ENCODE measurements at regions not wholly inside any gene's neighbourhood (a gene's known extent, or its start where the extent isn't known, plus 50 kb on each side); places are given as distances from the start of the nearest gene placed in this dataset.

DNA sequence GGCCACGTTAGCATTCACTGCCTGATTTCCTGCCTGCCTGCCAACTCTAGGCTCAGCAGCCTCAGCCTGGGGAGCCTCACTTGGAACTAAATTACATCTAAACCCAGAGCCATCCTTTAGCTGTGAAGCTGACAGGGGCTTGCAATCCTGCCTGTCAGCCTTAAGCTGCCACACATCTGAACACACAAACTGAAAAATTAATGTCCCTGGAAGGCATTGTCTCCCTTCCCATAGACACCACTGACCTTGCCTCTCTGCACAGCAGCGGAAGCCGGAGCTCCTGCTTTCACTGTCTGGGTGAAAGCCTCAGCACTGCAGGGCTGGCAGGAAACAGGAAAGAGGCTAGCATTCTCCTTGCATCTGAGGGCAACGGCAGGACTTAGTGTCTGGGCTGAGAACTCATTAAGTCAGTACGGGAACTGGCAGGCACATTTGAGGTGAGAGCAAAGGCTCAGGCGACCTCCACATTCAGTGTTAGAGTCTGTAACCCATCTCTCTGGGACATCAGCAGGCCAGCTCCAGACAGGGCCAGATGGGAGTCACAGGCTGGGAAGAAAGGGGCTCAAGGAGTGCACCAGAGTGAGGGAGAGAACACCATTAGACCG is 452.4 kb upstream of the C16orf82 start:
- no TSS peak for BruUV-seq (replicated peaks)
- 0 out of 5 replicates have a peak, but pooled peaks cover 0 to 8% of the 10 kb centered on the region in 2 experiments for H3K27me3 ChIP-seq (ENCODE audit: control insufficient read depth in 2 of 2, insufficient read depth in 2 of 2, low read length in 2 of 2)
- no peaks in the 10 kb centered on the region for H3K9me3 ChIP-seq (replicated peaks; ENCODE audit: control insufficient read depth, insufficient read depth, low read depth, low read length)
- H2AFZ ChIP-seq (ENCODE audit: low read depth, low read length), result no peak overlapping the region
- no peaks in the 10 kb centered on the region for H3K9me1 ChIP-seq (ENCODE audit: control insufficient read depth, insufficient read depth, low read length)
- intact Hi-C loops (cut with micrococcal nuclease), result no loop called here
- in situ Hi-C loops (cut with MboI), result no loop called here
- ATAC-seq (no peak), FAIRE-seq (no peak), DNase-seq (ENCODE audit: extremely low read depth in 1 of 4, low spot score in 3 of 4) (no peak)
- CTCF ChIA-PET (ENCODE audit: low intra/inter-chr PET ratio), result no interaction called here
- no peaks in the 10 kb centered on the region for H4K20me1 ChIP-seq (replicated peaks; ENCODE audit: control insufficient read depth, insufficient read depth, low read length)
- POLR2A ChIA-PET, result interaction anchor here (0.6 kb wide), 1 partner anchor 1039 kb away, joined by 3 read pairs; no protein-coding TSS in a partner anchor
- no peak overlapping the region for H3K4me2 ChIP-seq (ENCODE audit: insufficient read depth, low read length)
- WGBS (ENCODE audit: insufficient coverage, low coverage, missing lambda C conversion rate), result 0% methylated on average over 6 of the region's 7 CpGs
- H3K27ac ChIP-seq (ENCODE audit: extremely low read depth, low read depth, low read length), result no peak overlapping the region
- H3K36me3 ChIP-seq (ENCODE audit: control insufficient read depth, insufficient read depth, low read length), result no peaks in the 10 kb centered on the region
- H3K9ac ChIP-seq (ENCODE audit: insufficient read depth in 1 of 2, low read depth in 2 of 2, low read length in 2 of 2), result no peak overlapping the region
- no peaks in the 10 kb centered on the region for H3K4me1 ChIP-seq (replicated peaks in 1 of 2; ENCODE audit: control insufficient read depth in 2 of 2, insufficient read depth in 2 of 2, low read length in 2 of 2)
- TF ChIP-seq TEAD4 (IDR thresholded peaks at IDR 0.05; ENCODE audit: low read length) (no peak), TEAD4 (CRISPR knock-in tag; IDR thresholded peaks at IDR 0.05; ENCODE audit: borderline replicate concordance) (no peak), RBM34 (IDR thresholded peaks at IDR 0.05; ENCODE audit: borderline replicate concordance, insufficient read depth, low read length) (no peak), RUNX1 (IDR thresholded peaks at IDR 0.05; ENCODE audit: low read depth) (no peak), L3MBTL2 (IDR thresholded peaks at IDR 0.05) (no peak), SAFB2 (IDR thresholded peaks at IDR 0.05; ENCODE audit: borderline replicate concordance, low read depth, low read length, severe bottlenecking) (no peak), ZNF263 (CRISPR knock-in tag; IDR thresholded peaks at IDR 0.05; ENCODE audit: borderline replicate concordance) (no peak), TARDBP (IDR thresholded peaks at IDR 0.05) (no peak), CTBP1 (IDR thresholded peaks at IDR 0.05; ENCODE audit: borderline replicate concordance) (no peak), MEIS2 (IDR thresholded peaks at IDR 0.05; ENCODE audit: partially characterized antibody) (no peak), ZNF695 (CRISPR knock-in tag; IDR thresholded peaks at IDR 0.05) (no peak), YY1 (IDR thresholded peaks at IDR 0.05; ENCODE audit: borderline replicate concordance in 1 of 3, control insufficient read depth in 1 of 3, extremely low read depth in 1 of 3, insufficient read depth in 3 of 3, insufficient read length in 1 of 3, insufficient replicate concordance in 2 of 3, low read depth in 1 of 3, low read length in 2 of 3) (no peak), PTTG1 (tag; IDR thresholded peaks at IDR 0.05; ENCODE audit: low read depth) (no peak)
- TF ChIP-seq, protein P1, sequence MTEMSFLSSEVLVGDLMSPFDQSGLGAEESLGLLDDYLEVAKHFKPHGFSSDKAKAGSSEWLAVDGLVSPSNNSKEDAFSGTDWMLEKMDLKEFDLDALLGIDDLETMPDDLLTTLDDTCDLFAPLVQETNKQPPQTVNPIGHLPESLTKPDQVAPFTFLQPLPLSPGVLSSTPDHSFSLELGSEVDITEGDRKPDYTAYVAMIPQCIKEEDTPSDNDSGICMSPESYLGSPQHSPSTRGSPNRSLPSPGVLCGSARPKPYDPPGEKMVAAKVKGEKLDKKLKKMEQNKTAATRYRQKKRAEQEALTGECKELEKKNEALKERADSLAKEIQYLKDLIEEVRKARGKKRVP (CRISPR knock-in tag; IDR thresholded peaks at IDR 0.05), result no peak
- TF ChIP-seq, protein P2, sequence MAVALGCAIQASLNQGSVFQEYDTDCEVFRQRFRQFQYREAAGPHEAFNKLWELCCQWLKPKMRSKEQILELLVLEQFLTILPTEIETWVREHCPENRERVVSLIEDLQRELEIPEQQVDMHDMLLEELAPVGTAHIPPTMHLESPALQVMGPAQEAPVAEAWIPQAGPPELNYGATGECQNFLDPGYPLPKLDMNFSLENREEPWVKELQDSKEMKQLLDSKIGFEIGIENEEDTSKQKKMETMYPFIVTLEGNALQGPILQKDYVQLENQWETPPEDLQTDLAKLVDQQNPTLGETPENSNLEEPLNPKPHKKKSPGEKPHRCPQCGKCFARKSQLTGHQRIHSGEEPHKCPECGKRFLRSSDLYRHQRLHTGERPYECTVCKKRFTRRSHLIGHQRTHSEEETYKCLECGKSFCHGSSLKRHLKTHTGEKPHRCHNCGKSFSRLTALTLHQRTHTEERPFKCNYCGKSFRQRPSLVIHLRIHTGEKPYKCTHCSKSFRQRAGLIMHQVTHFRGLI (CRISPR knock-in tag; IDR thresholded peaks at IDR 0.05), result no peak
- no peak overlapping the region for H3K4me3 ChIP-seq
- no peaks in the 10 kb centered on the region for H3K79me2 ChIP-seq (ENCODE audit: control insufficient read depth, insufficient read depth, low read length)
